Osteoblast (primary cell): ENCODE measurements at regions not wholly inside any gene's neighbourhood (a gene's known extent, or its start where the extent isn't known, plus 50 kb on each side); places are given as distances from the start of the nearest gene placed in this dataset.
"Not testable (repeated sequence)": the region's sequence is repeated elsewhere in the genome, so short reads cannot be mapped to it uniquely, and the experiment has no call there.

ENCODE experiments used
- DNase-seq: peaks from one replicate; pipeline ENCODE4 v3.0.0; 2011; ENCODE audit warnings: low spot score, mixed read lengths; ENCODE audit not compliant: insufficient read length; ENCODE audit errors: missing footprints
- H2AFZ ChIP-seq: 2 replicates; pipeline ENCODE4 v1.6.0; 2011; ENCODE audit warnings: mild to moderate bottlenecking, low read length
- H3K27ac ChIP-seq: 2 replicates; pipeline ENCODE4 v1.5.1; 2011; ENCODE audit warnings: mild to moderate bottlenecking, low read depth, low read length, moderate library complexity
- H3K27me3 ChIP-seq: 2 replicates; pipeline ENCODE4 v1.6.0; 2012; ENCODE audit warnings: mild to moderate bottlenecking, control low read depth, inconsistent platforms, low read length, moderate library complexity; ENCODE audit not compliant: insufficient read depth
- H3K36me3 ChIP-seq: 2 replicates; pipeline ENCODE4 v1.5.1; 2011; ENCODE audit warnings: mild to moderate bottlenecking, low read length, control low read depth, moderate library complexity; ENCODE audit not compliant: insufficient read depth
- H3K4me1 ChIP-seq: 2 replicates; pipeline ENCODE4 v1.5.1; 2011; ENCODE audit warnings: mild to moderate bottlenecking, low read length, control low read depth, moderate library complexity; ENCODE audit not compliant: insufficient read depth
- H3K4me2 ChIP-seq: 2 replicates; pipeline ENCODE4 v1.6.0; 2011; ENCODE audit warnings: mild to moderate bottlenecking, low read length; ENCODE audit not compliant: insufficient read depth
- H3K4me3 ChIP-seq: fragments of 200-600 bp; sonication (generic); 3 replicates; pipeline ENCODE4 v1.5.1; 2012; ENCODE audit warnings: mild to moderate bottlenecking, low read length, inconsistent platforms; ENCODE audit not compliant: insufficient read depth
- H3K79me2 ChIP-seq: 2 replicates; pipeline ENCODE4 v1.6.0; 2012; ENCODE audit warnings: mild to moderate bottlenecking, low read length, control low read depth, inconsistent platforms; ENCODE audit not compliant: insufficient read depth
- H3K9me3 ChIP-seq: 2 replicates; pipeline ENCODE4 v1.5.1; 2011; ENCODE audit warnings: low read depth, low read length, control low read depth
- H4K20me1 ChIP-seq: 2 replicates; pipeline ENCODE4 v1.6.0; 2012; ENCODE audit warnings: mild to moderate bottlenecking, low read length, control low read depth; ENCODE audit not compliant: insufficient read depth
- CTCF ChIP-seq: IDR thresholded peaks from 2 replicates; pipeline ENCODE4 v1.5.1; 2011; ENCODE audit warnings: mild to moderate bottlenecking, low read depth, low read length, moderate library complexity; ENCODE audit errors: extremely low read depth

GRCh38 chr3:88863196-88863595 is 244.2 kb upstream of the EPHA3 start:
- Histone ChIP-seq H3K27ac (no peak overlapping the region), H3K27me3 (no peaks in the 10 kb centered on the region), H4K20me1 (no peaks in the 10 kb centered on the region), H3K36me3 (no peaks in the 10 kb centered on the region), H3K79me2 (no peaks in the 10 kb centered on the region), H3K4me2 (peak overlapping the region; percentile 33), H3K9me3 (no peaks in the 10 kb centered on the region), H3K4me1 (peaks cover 9% of the 10 kb centered on the region), H2AFZ (no peak overlapping the region), H3K4me3 (no peak overlapping the region)
- TF ChIP-seq CTCF = no peak
- peak; percentile 83 for DNase-seq

GRCh38 chr3:88876724-88877123 is 230.7 kb upstream of the EPHA3 start:
- H3K27me3 ChIP-seq = no peaks in the 10 kb centered on the region
- no peak for DNase-seq
- no peak overlapping the region for H2AFZ ChIP-seq
- no peaks in the 10 kb centered on the region for H3K79me2 ChIP-seq
- H3K4me2 ChIP-seq = no peak overlapping the region
- H3K4me3 ChIP-seq = no peak overlapping the region
- TF ChIP-seq CTCF = no peak
- no peaks in the 10 kb centered on the region for H3K9me3 ChIP-seq
- H3K36me3 ChIP-seq = no peaks in the 10 kb centered on the region
- no peaks in the 10 kb centered on the region for H3K4me1 ChIP-seq
- no peaks in the 10 kb centered on the region for H4K20me1 ChIP-seq
- H3K27ac ChIP-seq = no peak overlapping the region

GRCh38 chr3:88879905-88880304 is 227.5 kb upstream of the EPHA3 start:
- no peak overlapping the region for H3K27ac ChIP-seq
- no peaks in the 10 kb centered on the region for H3K9me3 ChIP-seq
- DNase-seq = no peak
- no peak overlapping the region for H3K4me3 ChIP-seq
- no peaks in the 10 kb centered on the region for H3K27me3 ChIP-seq
- no peaks in the 10 kb centered on the region for H3K4me1 ChIP-seq
- H3K4me2 ChIP-seq = no peak overlapping the region
- no peaks in the 10 kb centered on the region for H3K79me2 ChIP-seq
- no peaks in the 10 kb centered on the region for H4K20me1 ChIP-seq
- no peak overlapping the region for H2AFZ ChIP-seq
- H3K36me3 ChIP-seq = no peaks in the 10 kb centered on the region
- no peak for TF ChIP-seq CTCF

- Histone ChIP-seq H3K36me3 (no peaks in the 10 kb centered on the region), H3K4me3 (no peak overlapping the region), H4K20me1 (no peaks in the 10 kb centered on the region), H2AFZ (no peak overlapping the region), H3K4me2 (no peak overlapping the region), H3K27ac (no peak overlapping the region), H3K27me3 (no peaks in the 10 kb centered on the region), H3K4me1 (no peaks in the 10 kb centered on the region), H3K79me2 (no peaks in the 10 kb centered on the region), H3K9me3 (no peaks in the 10 kb centered on the region)
- DNase-seq = no peak
- no peak for TF ChIP-seq CTCF
Observed at GRCh38 chr3:88882121-88882520, 225.3 kb upstream of the EPHA3 start.

GRCh38 chr3:88886624-88887023 is 220.8 kb upstream of the EPHA3 start:
- H3K9me3 ChIP-seq, H3K36me3 ChIP-seq, H4K20me1 ChIP-seq, DNase-seq, H3K4me2 ChIP-seq, H3K4me1 ChIP-seq, H3K79me2 ChIP-seq, H3K4me3 ChIP-seq, H3K27ac ChIP-seq, H3K27me3 ChIP-seq, H2AFZ ChIP-seq: not testable (repeated sequence)
